NCI-H510A (cell line): ENCODE measurements at regions not wholly inside any gene's neighbourhood (a gene's known extent, or its start where the extent isn't known, plus 50 kb on each side); places are given as distances from the start of the nearest gene placed in this dataset.
"Not testable (repeated sequence)": the region's sequence is repeated elsewhere in the genome, so short reads cannot be mapped to it uniquely, and the experiment has no call there.

Experiments used
- DNase-seq: peaks from one replicate; lab custom pipeline; 2025; lab: John Stamatoyannopoulos, UW

DNA sequence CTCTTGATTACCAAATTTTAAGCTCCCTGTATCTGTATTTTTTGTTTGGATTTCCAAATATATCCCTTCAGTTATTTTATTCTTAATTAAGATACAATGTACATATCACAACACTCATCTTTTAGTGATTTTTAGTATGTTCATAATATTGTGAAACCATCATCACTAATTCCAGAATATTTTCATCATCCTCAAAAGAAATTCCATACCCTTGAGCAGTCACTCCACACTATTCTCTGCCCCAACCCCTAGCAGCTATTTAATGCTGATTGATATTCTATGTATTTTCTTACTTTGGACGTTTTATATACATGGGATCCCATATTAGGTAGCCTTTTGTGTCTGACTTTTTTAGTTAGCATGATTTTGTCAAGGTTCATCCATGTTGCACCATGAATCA lies 127.4 kb upstream of the SLC8A1 start:
- DNase-seq: no peak

DNA sequence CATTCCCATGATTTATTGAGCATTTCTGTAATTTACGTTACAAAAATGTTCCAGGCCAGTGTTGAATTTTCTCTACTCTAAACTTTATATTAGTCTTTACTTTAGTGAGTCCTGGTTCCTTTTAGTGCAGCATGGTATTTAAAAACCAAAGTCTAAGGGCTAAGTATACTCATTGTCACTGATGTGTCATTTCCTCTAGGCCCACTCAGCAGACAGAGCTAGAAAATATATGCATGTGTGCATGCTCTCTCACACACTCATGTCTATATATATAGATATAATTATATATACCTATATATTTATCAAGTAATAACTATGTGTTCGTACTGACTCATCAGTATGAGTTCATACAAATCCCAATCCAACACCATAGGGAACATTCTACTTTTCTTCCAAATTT lies 132.5 kb upstream of the SLC8A1 start:
- DNase-seq: no peak

DNA sequence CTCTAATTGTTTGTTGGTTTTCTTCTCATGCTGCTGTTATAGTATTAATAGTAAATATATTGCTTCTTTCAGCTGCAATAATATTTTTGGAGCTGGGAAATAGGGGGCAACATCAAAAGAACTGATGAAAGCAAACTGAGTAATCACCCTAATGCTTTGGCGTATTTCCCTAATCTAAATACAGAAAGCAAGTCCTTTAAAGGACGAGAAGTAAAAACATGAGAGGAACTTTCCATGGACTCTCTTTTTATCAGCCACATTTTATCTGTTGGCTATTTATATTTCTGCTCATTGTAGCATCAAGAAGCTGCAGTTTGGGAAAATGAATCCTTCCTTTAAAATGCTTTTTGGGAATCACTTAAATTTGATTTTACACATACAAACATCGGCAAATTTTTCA lies 139.9 kb upstream of the SLC8A1 start:
- no peak for DNase-seq

DNA sequence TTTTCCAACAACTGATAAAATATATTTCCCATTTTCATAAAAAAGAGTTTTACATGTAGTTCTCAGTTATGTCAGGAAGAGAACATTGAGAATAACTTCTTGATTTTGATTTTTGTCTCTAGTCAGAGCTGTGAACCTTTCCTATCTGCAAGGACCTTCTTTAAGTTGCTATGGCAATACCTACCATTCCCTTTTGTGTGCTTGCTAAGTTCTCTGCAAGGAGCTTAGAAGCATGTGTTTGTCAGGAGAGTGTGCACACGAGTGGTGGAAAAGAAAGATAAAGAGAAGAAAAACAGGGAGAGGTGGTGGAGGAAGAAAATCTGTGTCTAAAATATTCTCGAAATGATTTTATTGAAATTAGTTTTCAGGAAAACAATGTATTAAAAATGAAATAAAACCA lies 140.3 kb upstream of the SLC8A1 start:
- DNase-seq: no peak

DNA sequence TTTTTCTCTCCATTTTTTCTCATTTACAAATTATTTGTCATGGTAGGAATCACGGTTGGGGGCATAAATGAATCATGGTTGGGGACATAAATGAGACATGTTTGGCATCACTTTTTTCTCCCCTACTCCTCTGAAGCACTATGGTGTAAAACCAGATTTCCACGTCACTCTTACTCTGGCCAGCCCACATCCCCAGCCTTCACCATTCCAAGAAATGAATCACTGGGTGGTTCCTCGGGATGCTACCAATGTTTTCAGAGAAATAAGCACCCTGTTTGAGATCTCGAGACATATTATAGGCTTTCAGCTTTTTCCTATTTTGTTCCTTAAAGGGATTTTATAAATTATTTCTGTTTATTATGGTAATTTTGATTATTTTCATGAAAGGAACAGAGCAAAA lies 155.0 kb upstream of the SLC8A1 start:
- DNase-seq: no peak

DNA sequence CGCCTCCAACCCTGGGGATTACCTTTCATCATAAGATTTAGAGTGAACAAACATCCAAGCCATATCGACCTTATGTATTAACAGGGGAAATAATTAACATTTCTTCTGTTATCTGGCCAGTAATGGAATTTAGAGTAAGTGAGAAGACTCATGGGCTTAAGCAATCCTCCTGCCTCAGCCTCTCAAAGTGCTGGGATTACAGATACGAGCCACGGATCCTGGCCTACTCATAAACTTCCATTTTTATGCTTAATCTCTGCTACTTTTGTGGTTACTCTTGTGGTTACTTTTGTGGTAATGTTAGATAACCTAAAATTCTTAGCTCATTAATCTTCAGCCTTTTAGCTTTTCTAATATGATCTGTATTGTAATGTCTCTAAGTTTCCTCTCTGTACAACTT lies 159.3 kb upstream of the SLC8A1 start:
- DNase-seq: no peak

DNA sequence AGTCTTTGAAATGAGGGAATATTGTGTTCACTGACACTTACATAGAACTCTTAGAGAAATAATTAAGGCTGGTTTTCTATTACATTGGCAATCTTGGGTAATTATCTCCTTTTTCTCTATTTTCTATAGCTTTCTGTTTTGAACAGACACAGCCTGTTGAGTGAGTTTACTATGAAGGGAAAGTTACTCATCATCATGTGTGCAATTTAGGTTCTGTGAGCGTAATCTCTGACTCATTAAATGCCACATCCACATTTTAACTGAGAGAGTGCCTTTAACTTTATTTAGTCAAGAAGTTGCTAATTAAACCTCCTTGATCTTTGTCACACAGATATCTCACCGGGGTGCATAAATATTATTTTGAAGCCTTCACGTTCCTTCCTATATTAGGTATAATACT lies 174.0 kb upstream of the SLC8A1 start:
- no peak for DNase-seq

DNA sequence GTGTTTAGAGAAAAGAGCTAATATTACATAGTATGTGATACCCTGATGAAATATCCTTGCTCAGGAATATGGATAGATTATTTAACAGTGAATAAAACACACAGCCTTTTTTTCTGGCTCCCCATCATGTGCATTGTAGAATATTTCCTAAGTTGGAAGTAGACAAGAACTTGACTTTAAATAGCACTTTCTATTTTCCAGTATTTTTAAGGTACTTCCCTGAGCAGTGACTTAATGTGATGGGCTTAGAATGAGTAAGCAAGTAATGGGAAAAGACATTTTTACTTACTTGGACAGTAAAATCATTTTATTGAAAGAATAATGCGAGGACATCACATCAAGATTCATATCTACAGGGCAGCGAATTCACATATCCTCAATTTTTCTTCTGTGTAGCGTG lies 176.7 kb upstream of the SLC8A1 start:
- no peak for DNase-seq

DNA sequence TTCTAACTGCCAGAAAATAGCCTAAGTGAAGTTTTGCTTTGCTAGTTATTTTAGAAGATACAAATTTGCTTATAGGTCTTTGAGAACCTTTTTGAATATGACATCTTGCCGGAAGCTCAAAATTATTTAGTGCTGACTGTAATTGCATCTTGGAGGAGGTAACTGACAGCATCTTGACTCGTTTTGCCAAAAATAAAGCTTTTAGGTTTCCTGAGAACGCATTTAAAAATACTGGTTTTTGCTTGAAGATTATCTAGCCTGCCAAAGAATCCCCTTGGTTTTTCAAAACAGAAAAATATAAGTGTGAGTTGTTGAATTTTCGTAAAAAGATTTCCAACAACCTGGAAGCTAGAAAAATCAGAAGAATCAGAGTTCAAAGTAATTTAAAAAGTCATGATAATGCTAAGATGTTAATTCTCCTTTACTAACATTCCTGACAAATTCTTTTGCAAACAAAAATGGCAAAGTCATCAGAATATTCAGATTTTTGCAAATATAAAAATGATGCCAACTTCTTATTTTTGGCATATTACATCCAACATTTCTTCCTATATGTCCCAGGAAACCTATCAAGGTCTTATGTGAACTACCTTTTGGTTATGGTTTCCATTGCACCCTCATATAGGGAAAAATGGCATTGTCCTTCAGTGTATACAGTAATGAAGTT lies 178.0 kb upstream of the SLC8A1 start:
- no peak for DNase-seq

DNA sequence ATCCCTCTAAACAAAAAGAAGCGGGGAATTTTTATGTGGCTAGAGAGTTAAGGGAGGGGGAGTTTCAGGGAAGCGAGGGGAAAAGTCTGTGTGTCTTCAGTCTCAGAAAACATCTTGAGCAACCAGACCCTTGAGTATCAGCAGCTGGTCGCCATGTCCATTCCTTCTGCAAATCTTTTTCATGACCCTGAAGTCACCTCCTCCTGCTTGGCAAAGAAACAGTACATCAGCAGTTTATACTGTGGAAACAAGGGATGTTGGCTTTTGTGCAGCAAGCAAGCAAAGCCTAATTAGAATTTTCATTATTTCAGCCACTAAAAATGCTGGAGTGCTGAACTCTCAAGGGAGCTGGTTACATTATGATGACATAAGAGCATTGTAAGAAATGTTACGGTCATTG lies 187.4 kb upstream of the SLC8A1 start:
- DNase-seq: no peak

DNA sequence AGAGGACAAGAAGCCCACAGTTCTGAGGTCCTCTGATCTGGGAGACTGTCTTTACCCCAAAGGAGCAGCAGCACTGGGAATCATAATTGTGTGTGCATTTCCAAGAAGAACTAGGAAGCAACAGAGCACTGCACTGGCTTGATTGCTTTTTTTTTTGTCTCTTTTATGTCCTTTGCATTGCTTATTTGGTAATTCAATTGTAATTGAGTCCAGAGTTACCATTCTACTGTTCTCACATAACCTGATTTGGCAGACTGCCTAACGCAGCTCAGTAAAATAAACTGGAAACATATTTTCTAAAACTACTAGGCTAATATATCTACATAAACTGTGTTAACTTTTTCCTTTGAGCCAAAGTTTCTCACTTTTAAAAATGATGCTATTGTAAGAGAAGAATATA lies 190.3 kb upstream of the SLC8A1 start:
- DNase-seq: no peak

DNA sequence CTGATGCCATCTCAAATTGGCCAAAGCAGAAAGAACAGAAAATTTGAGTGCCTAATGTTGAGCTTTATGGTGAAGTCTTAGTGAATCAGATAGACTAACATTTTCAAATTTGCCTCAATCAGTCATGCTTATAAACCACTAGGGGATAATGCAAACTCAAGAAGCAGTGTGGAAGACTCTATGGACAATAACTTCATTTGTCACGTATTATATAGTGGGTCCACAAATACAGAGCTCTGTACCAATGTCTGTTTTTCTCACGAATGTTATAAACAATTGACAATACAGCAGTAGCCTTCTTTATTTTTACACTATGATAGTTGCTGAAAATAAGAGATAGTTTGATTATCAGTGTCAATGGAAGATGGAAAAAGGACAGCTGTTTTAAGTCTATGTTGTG lies 190.8 kb upstream of the SLC8A1 start:
- DNase-seq: no peak

DNA sequence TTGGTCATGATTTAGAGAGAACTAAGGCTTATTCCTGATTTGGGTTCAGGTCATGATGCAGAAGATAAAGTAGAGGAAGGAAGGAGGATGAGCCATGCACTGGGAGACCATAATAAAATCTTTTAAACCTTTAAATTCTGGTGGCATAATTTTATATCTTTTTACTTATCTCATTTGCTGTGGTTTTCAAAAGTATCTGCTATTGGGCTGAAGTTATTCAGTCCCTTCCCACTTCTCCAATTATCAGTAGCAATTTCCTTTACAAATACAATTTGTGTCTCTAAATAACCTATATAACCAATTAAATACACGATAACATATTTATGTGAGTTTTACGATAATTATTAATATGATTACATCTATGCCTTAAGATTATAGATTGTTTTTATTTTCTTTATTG lies 194.8 kb upstream of the SLC8A1 start:
- no peak for DNase-seq

DNA sequence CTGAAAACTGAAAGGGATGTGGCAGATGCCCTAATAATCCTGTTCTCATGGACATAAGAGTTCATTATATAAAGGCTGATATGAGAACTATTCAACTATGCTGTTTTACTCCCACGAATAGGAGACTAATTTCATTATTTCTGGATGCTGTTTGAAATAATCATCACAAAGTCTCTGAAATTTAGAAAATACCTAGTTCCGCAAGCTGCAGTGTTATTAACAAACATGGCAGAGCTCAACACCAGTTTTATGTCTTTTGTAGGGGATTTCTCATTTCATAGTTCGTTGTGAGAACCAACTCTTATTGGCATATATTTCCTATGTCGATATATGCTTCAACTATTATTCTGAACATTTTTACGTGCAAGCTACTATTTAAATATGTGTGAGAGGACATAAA lies 200.3 kb upstream of the SLC8A1 start:
- no peak for DNase-seq

DNA sequence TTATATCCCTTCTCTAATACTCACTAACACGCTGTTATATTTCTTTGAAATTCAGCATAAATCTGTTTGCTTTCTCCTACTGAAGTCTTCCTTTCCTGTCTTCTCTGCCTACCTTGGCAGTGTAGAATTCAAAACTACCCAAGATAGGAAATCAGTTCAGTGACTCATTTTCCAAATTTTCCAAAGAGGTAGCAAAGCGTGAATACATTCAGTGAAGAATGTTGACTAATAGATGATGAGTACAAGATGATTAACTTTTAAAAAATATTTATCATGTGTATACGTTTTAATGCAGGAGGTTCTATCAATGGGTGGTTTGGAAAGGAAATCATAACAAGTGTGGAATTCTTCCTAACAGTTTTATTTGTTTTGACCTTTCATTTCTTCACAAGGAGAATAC lies 201.9 kb upstream of the SLC8A1 start:
- DNase-seq: no peak

DNA sequence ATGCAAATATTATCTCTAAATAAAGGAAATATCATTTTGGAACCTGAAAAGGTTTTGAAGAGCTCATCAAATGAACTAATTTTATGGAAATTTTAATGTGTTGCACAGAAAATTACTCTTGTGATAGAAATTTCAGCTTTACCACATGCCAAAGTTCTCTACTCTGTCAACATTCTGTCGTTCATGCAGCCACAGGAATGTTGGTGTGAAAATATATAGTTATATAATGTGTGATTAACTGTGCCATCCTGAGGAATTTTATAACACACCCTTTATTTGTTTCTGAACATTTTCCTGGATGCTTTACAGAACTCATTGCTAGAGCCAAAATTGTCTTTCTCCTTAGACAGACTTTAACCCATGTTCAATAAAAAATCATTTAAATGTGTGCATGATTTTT lies 202.5 kb upstream of the SLC8A1 start:
- no peak for DNase-seq

DNA sequence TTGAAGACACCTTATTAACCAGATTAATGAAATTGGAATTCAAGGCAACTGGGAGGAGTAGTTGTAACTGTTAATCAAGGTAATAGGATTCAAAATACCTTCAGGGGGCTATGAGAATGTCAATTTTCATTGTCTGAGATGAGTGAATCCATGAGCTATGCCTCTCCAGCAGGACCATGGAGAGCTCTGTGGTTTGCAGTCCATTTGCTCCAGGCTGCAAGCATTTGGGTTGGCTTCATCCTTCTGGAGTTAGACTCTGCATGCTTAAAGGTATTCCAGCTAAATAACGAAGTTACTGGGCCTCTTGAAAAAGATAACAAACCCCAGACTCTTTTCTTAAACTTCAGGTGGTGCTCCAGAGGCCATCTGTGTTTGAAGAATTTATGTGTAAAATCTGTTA lies 207.1 kb upstream of the SLC8A1 start:
- no peak for DNase-seq

DNA sequence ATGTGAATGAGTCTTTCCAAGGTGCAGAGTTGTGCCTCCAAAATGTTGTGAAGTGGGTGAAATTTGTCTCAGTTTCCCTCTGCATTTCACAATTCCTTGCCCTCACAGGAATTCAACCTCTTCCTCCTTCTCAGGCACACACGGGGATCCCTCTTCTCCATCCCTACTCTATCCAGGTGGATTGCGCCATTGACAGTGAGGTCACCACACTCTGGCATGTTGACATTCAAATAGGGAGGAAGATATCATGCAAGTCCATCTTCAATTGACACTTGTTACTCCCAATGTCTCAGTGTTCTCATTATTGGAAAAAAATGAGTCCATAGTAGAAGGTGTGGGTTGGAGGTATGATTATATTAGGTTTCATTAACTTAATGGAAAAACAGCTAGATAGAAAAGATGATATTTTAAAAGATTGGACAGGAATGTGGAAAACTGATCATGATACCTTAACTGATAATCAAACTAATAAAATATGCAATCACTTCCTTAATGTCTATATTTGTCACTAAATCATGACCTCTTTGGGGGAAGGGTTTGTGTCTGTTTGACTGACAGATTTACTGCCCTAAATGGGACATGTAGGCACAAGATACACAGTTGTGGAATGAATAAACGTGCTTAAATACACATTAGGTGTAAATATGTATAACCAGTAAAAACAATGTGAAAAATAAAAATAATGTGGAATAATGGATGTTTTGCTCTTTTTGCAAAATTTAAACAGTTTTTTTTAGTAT lies 213.8 kb upstream of the SLC8A1 start:
- DNase-seq: no peak

DNA sequence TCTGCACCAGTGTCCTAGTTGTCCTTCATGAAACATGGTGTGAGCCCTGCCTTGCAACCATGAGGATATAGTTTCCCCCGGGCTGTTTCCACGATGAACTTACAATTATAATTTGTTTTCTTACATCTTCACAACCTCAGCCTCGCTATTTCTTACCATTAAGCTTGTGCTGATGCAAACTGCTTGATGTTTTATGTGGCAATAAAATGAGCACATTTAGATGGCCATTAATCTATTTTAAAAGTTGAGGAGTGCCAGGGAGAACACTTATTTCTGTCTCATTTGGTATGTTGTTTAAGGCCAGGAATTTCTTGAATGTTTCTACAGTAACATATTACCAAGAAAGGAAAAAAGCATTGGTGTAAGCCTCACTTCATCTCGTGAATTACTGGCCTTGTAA lies 214.5 kb upstream of the SLC8A1 start:
- no peak for DNase-seq

DNA sequence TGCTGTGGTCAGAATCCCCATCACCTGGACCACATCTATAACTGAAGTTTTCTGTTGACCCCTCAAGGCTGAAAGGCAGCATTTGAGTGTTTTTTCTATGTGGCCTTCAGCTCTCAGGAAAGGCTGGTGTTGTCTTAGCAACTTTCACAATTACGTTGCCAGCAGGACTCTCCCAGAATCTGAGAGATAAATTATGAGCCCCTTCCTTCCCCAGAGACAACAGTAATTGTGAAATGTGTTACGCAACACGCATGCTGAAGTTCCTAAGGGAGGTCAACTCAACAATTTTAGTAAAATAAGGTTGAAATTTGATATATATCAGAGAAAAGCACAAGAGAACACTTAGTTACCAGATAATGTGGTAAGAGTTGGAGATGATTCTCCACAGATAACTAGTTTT lies 216.5 kb upstream of the SLC8A1 start:
- no peak for DNase-seq

DNA sequence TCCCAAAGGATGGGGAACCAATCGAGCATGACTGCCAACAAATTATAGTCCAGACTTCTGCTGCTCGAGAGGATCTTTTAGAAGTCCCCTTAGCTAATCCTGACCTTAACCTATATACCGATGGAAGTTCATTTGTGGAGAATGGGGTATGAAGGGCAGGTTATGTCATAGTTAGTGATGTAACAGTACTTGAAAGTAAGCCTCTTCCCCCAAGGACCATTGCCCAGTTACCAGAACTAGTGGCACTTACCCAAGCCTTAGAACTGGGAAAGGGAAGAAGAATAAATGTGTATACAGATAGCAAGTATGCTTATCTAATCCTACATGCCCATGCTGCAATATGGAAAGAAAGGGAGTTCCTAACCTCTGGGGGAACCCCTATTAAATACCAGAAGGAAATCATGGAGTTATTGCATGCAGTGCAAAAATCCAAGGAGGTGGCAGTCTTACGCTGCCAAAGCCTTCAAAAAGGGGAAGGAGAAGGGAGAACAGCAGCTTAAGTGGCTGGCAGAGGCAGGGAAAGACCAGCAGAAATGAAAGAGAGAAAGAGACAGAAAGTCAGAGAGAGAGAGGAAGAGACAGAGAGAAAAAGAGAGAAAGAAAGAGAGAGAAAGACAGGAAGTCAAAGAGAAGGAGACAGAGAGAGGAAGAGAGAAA lies 224.4 kb upstream of the SLC8A1 start:
- DNase-seq: not testable (repeated sequence)

DNA sequence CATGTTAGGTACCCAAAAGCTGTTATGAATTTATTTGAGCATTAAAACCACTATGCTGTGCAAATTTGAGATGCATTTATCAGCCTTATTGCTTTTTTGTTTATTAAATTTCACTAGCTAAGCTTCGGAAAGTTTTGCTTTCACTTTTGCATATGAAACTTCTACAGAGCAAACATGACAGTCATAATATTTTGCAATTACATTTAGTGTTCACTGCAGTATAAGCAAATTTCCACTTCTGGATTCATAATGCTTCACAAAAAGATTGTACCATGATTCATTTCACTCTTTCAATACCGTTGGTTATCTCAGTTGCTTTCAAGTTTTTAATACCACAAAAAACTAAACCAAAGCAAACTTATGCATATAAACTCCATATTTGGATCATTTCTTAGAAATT lies 228.7 kb upstream of the SLC8A1 start:
- DNase-seq: no peak

DNA sequence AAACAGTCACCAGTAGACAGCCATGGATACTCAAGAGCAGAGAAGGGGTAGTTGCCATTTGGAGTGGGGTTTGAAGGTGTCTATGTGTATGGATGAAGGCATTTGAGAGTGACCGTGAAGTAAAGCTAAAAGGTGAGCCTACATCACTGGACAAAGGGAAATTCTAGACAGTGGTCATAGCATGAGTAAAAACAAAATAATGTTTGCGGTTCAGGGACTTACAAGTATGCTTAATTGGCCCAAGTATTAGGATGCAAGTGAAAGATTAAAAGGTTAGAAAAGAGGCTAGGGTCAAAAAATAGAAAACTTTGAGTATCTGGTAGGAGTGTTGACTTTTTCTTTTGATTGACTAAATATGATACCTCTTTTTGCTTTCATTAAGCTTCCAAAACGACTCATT lies 238.1 kb upstream of the SLC8A1 start:
- DNase-seq: no peak

DNA sequence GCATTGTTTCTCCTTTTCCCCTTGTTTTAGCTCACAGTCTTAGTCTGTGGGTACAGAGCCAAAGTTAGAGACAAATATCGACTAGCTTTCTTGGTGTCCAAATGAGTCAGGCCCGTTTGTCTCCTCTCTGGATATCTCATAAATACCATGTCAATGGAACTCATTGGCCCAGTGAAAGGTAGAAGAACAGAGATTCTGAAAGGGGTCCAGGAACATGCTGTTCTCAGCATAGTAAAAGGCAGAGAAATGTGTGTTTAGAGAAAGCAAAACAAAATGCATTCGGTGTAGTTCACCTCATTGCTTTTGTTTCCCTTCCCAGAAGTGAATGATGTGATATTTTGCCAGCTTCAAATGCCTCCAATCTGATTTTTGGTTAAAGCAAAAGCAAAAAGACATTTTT lies 238.6 kb upstream of the SLC8A1 start:
- no peak for DNase-seq
